ACC112 (cell line): ENCODE measurements at regions not wholly inside any gene's neighbourhood (a gene's known extent, or its start where the extent isn't known, plus 50 kb on each side); places are given as distances from the start of the nearest gene placed in this dataset.

ENCODE experiments used
- H2AFZ ChIP-seq: fragments of 200-600 bp; sonication (generic); one replicate; pipeline ENCODE4 v1.6.0; 2017; ENCODE audit warnings: antibody characterized with exemption, low read length; ENCODE audit not compliant: unreplicated experiment
- H3K27ac ChIP-seq: fragments of 200-600 bp; sonication (generic); 2 replicates; pipeline ENCODE4 v1.5.1; 2014; ENCODE audit warnings: low read depth, mild to moderate bottlenecking, antibody characterized with exemption, low read length, moderate library complexity
- H3K27me3 ChIP-seq: fragments of 200-600 bp; sonication (generic); 2 replicates; pipeline ENCODE4 v1.6.1; 2014; ENCODE audit warnings: mild to moderate bottlenecking, antibody characterized with exemption, low read length, moderate library complexity, mixed read lengths; ENCODE audit not compliant: insufficient read depth
- H3K36me3 ChIP-seq: fragments of 200-600 bp; sonication (generic); 2 replicates; pipeline ENCODE4 v1.6.1; 2016; ENCODE audit warnings: mild to moderate bottlenecking, antibody characterized with exemption, low read length, moderate library complexity, mixed read lengths; ENCODE audit not compliant: insufficient read depth
- H3K4me1 ChIP-seq: fragments of 200-600 bp; sonication (generic); one replicate; pipeline ENCODE4 v1.6.1; 2016; ENCODE audit warnings: low read length, mixed read lengths; ENCODE audit not compliant: insufficient read depth, unreplicated experiment, control insufficient read depth
- H3K4me3 ChIP-seq: fragments of 200-600 bp; sonication (generic); 2 replicates; pipeline ENCODE4 v1.5.1; 2014; ENCODE audit warnings: mild to moderate bottlenecking, low read depth, low read length
- H3K79me2 ChIP-seq: fragments of 200-600 bp; sonication (generic); one replicate; pipeline ENCODE4 v1.6.0; 2016; ENCODE audit warnings: low read length; ENCODE audit not compliant: control insufficient read depth, unreplicated experiment, insufficient read depth

DNA sequence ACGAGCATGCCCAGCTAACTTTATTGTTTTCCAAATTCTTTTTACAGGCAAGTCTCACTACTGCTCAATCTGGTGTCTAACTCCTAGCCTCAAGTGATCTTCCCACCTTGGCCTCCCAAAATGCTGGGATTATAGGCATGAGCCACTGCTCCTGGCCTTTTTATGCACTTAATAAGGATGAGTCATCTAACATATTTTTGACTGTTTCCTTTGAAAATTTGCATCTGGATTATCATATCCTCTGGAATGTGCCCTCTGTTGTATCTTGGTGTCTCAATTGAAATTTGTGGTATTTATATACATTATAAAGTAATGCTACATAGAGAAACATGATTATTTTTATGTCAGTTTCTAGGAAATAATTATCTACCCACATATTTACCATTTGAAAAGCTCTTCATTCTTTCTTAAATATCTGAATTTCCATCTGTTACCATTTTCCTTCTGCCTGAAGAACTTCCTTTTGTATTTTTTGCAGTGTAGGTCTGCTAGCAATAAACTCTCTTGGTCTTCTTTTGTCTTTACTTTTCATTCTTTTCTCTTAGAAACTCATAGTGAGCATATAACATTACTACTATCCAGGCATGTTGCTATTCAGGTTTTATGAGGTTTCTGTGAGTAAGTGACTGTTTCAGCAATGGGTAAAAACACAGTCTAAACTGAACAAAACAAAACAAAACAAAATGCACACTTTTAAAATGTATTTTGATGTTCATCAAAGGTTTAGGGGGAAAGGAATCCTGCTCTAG lies 52.8 kb upstream of the CNOT2 start:
- H3K4me1 ChIP-seq: peaks cover 8% of the 10 kb centered on the region
- H3K4me3 ChIP-seq: no peak overlapping the region
- H2AFZ ChIP-seq: no peak overlapping the region
- no peaks in the 10 kb centered on the region for H3K27me3 ChIP-seq
- H3K36me3 ChIP-seq: no peaks in the 10 kb centered on the region
- no peak overlapping the region for H3K27ac ChIP-seq
- H3K79me2 ChIP-seq: no peaks in the 10 kb centered on the region
